ENCODE measurements at regions not wholly inside any gene's neighbourhood (a gene's known extent, or its start where the extent isn't known, plus 50 kb on each side); places are given as distances from the start of the nearest gene placed in this dataset.

- no peak for TF ChIP-seq POLR2A (IDR thresholded peaks at IDR 0.05; ENCODE audit: low read length)
- TF ChIP-seq GATA1 (IDR thresholded peaks at IDR 0.05; ENCODE audit: low read depth, low read length) = no peak
Observed at GRCh38 chrX:35442421-35442820, 355.7 kb upstream of the MAGEB16 start.

Measured in erythroblast (primary cell).